OCI-LY1 (cell line): ENCODE measurements at regions not wholly inside any gene's neighbourhood (a gene's known extent, or its start where the extent isn't known, plus 50 kb on each side); places are given as distances from the start of the nearest gene placed in this dataset.

Experiments
- H2AFZ ChIP-seq: fragments of 200-600 bp; sonication (generic), shearing (Covaris generic); 2 replicates; pipeline ENCODE4 v1.6.0; 2014; ENCODE audit warnings: antibody characterized with exemption, mild to moderate bottlenecking, low read length
- H3F3A ChIP-seq: fragments of 200-600 bp; sonication (generic), shearing (Covaris generic); 2 replicates; pipeline ENCODE4 v1.6.0; 2014; ENCODE audit warnings: mild to moderate bottlenecking, antibody characterized with exemption, low read length, moderate library complexity; ENCODE audit not compliant: insufficient read depth
- H3K27ac ChIP-seq: fragments of 200-600 bp; sonication (generic); 2 replicates; pipeline ENCODE4 v1.5.1; 2014; ENCODE audit warnings: low read length, mixed run types, mild to moderate bottlenecking, low read depth; ENCODE audit not compliant: poor library complexity, severe bottlenecking
- H3K27me3 ChIP-seq: fragments of 200-600 bp; sonication (generic); 2 replicates; pipeline ENCODE4 v1.6.0; 2014; ENCODE audit warnings: antibody characterized with exemption, mild to moderate bottlenecking, low read length, moderate library complexity; ENCODE audit not compliant: insufficient read depth
- H3K36me3 ChIP-seq: fragments of 200-600 bp; sonication (generic); 2 replicates; pipeline ENCODE4 v1.6.1; 2014; ENCODE audit warnings: mild to moderate bottlenecking, antibody characterized with exemption, low read length, moderate library complexity, mixed read lengths; ENCODE audit not compliant: insufficient read depth
- H3K4me1 ChIP-seq: fragments of 200-600 bp; sonication (generic); 2 replicates; pipeline ENCODE4 v1.5.1; 2014; ENCODE audit warnings: mild to moderate bottlenecking, low read length, moderate library complexity; ENCODE audit not compliant: insufficient read depth, severe bottlenecking
- H3K4me2 ChIP-seq: fragments of 200-600 bp; sonication (generic), shearing (Covaris generic); 2 replicates; pipeline ENCODE4 v1.6.1; 2014; ENCODE audit warnings: low read length
- H3K4me3 ChIP-seq: fragments of 200-600 bp; sonication (generic); 2 replicates; pipeline ENCODE4 v1.5.1; 2014; ENCODE audit warnings: low read length, low read depth, mild to moderate bottlenecking, mixed read lengths; ENCODE audit not compliant: poor library complexity, severe bottlenecking
- H3K79me2 ChIP-seq: fragments of 200-600 bp; shearing (Covaris generic); 2 replicates; pipeline ENCODE4 v1.6.1; 2016; ENCODE audit warnings: mixed run types, low read length, mixed read lengths; ENCODE audit not compliant: insufficient read depth
- H3K9ac ChIP-seq: fragments of 200-600 bp; sonication (generic), shearing (Covaris generic); 2 replicates; pipeline ENCODE4 v1.6.1; 2014; ENCODE audit warnings: mild to moderate bottlenecking, low read length, mixed read lengths
- H3K9me2 ChIP-seq: fragments of 200-600 bp; sonication (generic), shearing (Covaris generic); 2 replicates; pipeline ENCODE4 v1.6.1; 2014; ENCODE audit warnings: low read depth, mild to moderate bottlenecking, low read length, mixed read lengths
- H3K9me3 ChIP-seq: fragments of 200-600 bp; shearing (Covaris generic); 2 replicates; pipeline ENCODE4 v1.6.1; 2014; ENCODE audit warnings: low read length, mixed read lengths
- H4K20me1 ChIP-seq: fragments of 200-600 bp; sonication (generic), shearing (Covaris generic); 2 replicates; pipeline ENCODE4 v1.6.0; 2016; ENCODE audit warnings: mild to moderate bottlenecking, low read length; ENCODE audit not compliant: insufficient read depth
- EZH2 ChIP-seq: fragments of 200-600 bp; sonication (generic), shearing (Covaris generic); IDR thresholded peaks from 2 replicates; pipeline ENCODE4 v1.8.0; 2017; ENCODE audit warnings: borderline replicate concordance, mixed run types, mild to moderate bottlenecking, antibody characterized with exemption, low read length, moderate library complexity, mixed read lengths
- TF ChIP-seq, protein P1 (sequence below): fragments of 200-600 bp; sonication (generic), shearing (Covaris generic); IDR thresholded peaks from 2 replicates; pipeline ENCODE4 v1.5.1; 2017; ENCODE audit warnings: mild to moderate bottlenecking, antibody characterized with exemption, low read length, moderate library complexity, mixed read lengths

DNA sequence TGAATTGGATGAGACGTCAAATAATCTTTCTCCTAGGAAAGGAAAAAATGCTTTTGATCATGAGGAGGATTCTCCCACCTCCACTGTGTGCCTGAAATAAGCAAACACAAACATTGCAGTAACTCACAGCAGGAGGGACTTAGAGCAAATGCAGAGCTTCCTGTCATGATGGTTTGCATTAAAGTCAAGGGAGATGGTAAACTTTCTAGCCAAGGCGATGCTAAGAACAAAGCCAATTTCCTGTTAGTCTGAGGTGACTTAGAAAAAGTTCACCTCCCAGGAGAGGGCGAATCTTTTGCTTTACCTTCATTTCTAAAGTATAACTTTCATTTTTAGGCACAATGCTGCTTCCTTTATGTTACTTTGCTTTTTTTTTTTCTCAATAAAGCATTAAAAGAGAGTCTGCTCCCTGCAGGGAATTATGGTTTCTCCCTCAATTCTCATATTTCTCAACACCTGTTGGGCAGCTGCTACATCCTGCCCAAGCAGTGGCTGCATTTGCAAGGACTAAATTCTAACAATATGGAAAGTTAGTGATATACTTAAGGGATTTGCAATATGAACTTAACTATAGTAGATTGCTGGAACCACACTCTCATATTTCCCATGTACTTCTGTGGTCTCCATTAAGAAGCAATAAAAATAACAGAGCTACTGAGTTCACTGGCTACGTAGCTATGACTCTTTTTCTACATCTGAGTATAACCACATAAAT, 175.6 kb downstream of the PCTP start:
- H3F3A ChIP-seq = no peaks in the 10 kb centered on the region
- no peak overlapping the region for H3K4me3 ChIP-seq
- no peaks in the 10 kb centered on the region for H3K4me1 ChIP-seq
- no peak overlapping the region for H2AFZ ChIP-seq
- H3K9ac ChIP-seq = no peak overlapping the region
- H3K9me2 ChIP-seq = no peaks in the 10 kb centered on the region
- no peaks in the 10 kb centered on the region for H3K9me3 ChIP-seq
- no peak overlapping the region for H3K4me2 ChIP-seq
- H3K36me3 ChIP-seq = no peaks in the 10 kb centered on the region
- no peaks in the 10 kb centered on the region for H4K20me1 ChIP-seq
- no peaks in the 10 kb centered on the region for H3K79me2 ChIP-seq
- TF ChIP-seq, protein P1, sequence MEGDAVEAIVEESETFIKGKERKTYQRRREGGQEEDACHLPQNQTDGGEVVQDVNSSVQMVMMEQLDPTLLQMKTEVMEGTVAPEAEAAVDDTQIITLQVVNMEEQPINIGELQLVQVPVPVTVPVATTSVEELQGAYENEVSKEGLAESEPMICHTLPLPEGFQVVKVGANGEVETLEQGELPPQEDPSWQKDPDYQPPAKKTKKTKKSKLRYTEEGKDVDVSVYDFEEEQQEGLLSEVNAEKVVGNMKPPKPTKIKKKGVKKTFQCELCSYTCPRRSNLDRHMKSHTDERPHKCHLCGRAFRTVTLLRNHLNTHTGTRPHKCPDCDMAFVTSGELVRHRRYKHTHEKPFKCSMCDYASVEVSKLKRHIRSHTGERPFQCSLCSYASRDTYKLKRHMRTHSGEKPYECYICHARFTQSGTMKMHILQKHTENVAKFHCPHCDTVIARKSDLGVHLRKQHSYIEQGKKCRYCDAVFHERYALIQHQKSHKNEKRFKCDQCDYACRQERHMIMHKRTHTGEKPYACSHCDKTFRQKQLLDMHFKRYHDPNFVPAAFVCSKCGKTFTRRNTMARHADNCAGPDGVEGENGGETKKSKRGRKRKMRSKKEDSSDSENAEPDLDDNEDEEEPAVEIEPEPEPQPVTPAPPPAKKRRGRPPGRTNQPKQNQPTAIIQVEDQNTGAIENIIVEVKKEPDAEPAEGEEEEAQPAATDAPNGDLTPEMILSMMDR = no peak
- no peak for TF ChIP-seq EZH2
- H3K27ac ChIP-seq = no peak overlapping the region
- no peaks in the 10 kb centered on the region for H3K27me3 ChIP-seq

DNA sequence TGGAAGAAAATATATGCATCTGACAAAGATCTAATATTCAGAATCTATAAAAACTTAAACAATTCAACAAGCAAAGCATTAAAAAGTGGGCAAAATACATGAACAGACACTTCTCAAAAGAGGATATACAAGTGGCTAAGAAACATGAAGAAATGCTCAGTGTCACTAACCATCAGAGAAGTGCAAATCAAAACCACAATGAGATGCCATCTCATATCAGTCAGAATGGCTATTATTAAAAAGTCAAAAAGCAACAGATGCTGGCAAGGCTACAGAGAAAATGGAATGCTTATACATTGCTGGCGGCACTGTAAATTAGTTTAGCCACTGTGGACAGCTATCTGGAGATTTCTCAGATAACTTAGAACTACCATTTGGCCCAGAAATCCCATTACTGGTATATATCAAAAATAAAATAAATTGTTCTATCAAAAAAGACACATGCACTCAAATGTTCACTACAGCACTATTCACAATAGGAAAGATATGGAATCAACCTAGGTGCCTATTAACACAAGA, 179.5 kb downstream of the PCTP start:
- H3K9ac ChIP-seq = no peak overlapping the region
- H3K4me1 ChIP-seq = no peaks in the 10 kb centered on the region
- H3K9me3 ChIP-seq = no peaks in the 10 kb centered on the region
- no peaks in the 10 kb centered on the region for H3F3A ChIP-seq
- no peaks in the 10 kb centered on the region for H3K79me2 ChIP-seq
- TF ChIP-seq, protein P1 = no peak
- TF ChIP-seq EZH2 = no peak
- H2AFZ ChIP-seq = no peak overlapping the region
- no peaks in the 10 kb centered on the region for H3K36me3 ChIP-seq
- H3K27me3 ChIP-seq = no peaks in the 10 kb centered on the region
- no peak overlapping the region for H3K27ac ChIP-seq
- no peak overlapping the region for H3K4me3 ChIP-seq
- no peaks in the 10 kb centered on the region for H3K9me2 ChIP-seq
- no peaks in the 10 kb centered on the region for H4K20me1 ChIP-seq
- no peak overlapping the region for H3K4me2 ChIP-seq

DNA sequence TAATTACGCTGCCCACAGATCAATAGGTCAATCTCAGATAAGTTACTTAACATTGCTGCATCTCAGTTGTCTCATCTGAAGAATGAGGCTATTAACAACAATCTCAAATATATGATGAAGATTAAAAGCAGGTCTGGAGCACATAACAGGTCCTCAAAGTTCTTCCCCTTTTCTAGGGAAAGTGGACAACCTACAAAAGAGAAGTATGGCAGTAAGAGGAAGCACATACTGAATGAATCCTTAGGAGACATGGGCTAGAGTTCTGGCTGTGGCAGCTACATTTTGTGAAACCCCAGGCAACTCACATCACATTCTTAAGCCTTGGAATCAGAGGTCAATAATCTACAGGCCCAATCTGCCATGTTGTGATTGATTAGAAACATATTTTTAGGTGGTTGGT, 180.6 kb downstream of the PCTP start:
- Histone ChIP-seq H3K9ac (no peak overlapping the region), H3K27ac (no peak overlapping the region), H2AFZ (no peak overlapping the region), H3K4me2 (no peak overlapping the region), H3K9me2 (no peaks in the 10 kb centered on the region), H3K4me3 (no peak overlapping the region), H3K9me3 (no peaks in the 10 kb centered on the region), H3K79me2 (no peaks in the 10 kb centered on the region), H3K36me3 (no peaks in the 10 kb centered on the region), H3F3A (no peaks in the 10 kb centered on the region), H4K20me1 (no peaks in the 10 kb centered on the region), H3K4me1 (no peaks in the 10 kb centered on the region), H3K27me3 (no peaks in the 10 kb centered on the region)
- TF ChIP-seq EZH2 = no peak
- TF ChIP-seq, protein P1 = no peak
